PC-3 (cell line): ENCODE measurements at regions not wholly inside any gene's neighbourhood (a gene's known extent, or its start where the extent isn't known, plus 50 kb on each side); places are given as distances from the start of the nearest gene placed in this dataset.

ENCODE experiments used
- ATAC-seq: fragments of 200-7000 bp; cut with Tn5 transposase; 2 replicates; pipeline ENCODE4 v1.9.1; 2020; ENCODE audit warnings: mild to moderate bottlenecking, moderate library complexity
- BruUV-seq: library from RNA; stranded (reverse); fragments of 400-500 nt; replicated peaks from 2 replicates; lab custom pipeline; 2021; lab: Mats Ljungman, UMichigan
- CTCF ChIA-PET: fragments of 300-600 bp; sonication (Branson Sonifier 250); formaldehyde crosslinking; loops from one replicate; lab custom pipeline; 2022; ENCODE audit warnings: antibody characterized with exemption; lab: Charles Lee
- POLR2A ChIA-PET: fragments of 300-600 bp; sonication (Branson Sonifier 250); formaldehyde crosslinking; loops from one replicate; lab custom pipeline; 2022; ENCODE audit warnings: antibody characterized with exemption; ENCODE audit not compliant: unreplicated experiment; lab: Charles Lee
- DNase-seq: peaks from one replicate; pipeline ENCODE4 v3.0.0-alpha.2; 2015
- H2AFZ ChIP-seq: fragments of 300-600 bp; sonication (generic); 2 replicates; pipeline ENCODE4 v1.6.0; 2016; ENCODE audit warnings: antibody characterized with exemption, low read length
- H3F3A ChIP-seq: fragments of 300-600 bp; sonication (generic); one replicate; pipeline ENCODE4 v1.6.0; 2017; ENCODE audit warnings: antibody characterized with exemption, low read length, control low read depth, mild to moderate bottlenecking; ENCODE audit not compliant: unreplicated experiment
- H3K27ac ChIP-seq: fragments of 300-600 bp; sonication (generic); 2 replicates; pipeline ENCODE4 v1.5.1; 2016; ENCODE audit warnings: mild to moderate bottlenecking, low read length
- H3K27me3 ChIP-seq: fragments of 300-600 bp; sonication (generic); 2 replicates; pipeline ENCODE4 v1.6.1; 2016; ENCODE audit warnings: low read length, mixed read lengths
- H3K36me3 ChIP-seq: fragments of 300-600 bp; sonication (generic); 2 replicates; pipeline ENCODE4 v1.6.1; 2016; ENCODE audit warnings: low read depth, mixed run types, low read length, mixed read lengths
- H3K4me1 ChIP-seq: fragments of 300-600 bp; sonication (generic); 2 replicates; pipeline ENCODE4 v1.5.1; 2016; ENCODE audit warnings: low read length; ENCODE audit not compliant: insufficient read depth
- H3K4me2 ChIP-seq: fragments of 300-600 bp; sonication (generic); 2 replicates; pipeline ENCODE4 v1.6.0; 2016; ENCODE audit warnings: low read length
- H3K4me3 ChIP-seq: fragments of 300-600 bp; sonication (generic); 2 replicates; pipeline ENCODE4 v1.5.1; 2016; ENCODE audit warnings: mild to moderate bottlenecking, low read length, mixed read lengths
- H3K79me2 ChIP-seq: fragments of 300-600 bp; sonication (generic); 2 replicates; pipeline ENCODE4 v1.6.1; 2017; ENCODE audit warnings: low read length, mixed read lengths
- H3K9ac ChIP-seq: fragments of 300-600 bp; sonication (generic); 2 replicates; pipeline ENCODE4 v1.6.0; 2016; ENCODE audit warnings: mild to moderate bottlenecking, low read length
- H3K9me2 ChIP-seq: fragments of 300-600 bp; sonication (generic); replicated peaks from 2 replicates; pipeline ENCODE4 v1.6.1; 2016; ENCODE audit warnings: mixed run types, low read length, mixed read lengths
- H3K9me3 ChIP-seq: fragments of 300-600 bp; sonication (generic); 2 replicates; pipeline ENCODE4 v1.6.1; 2016; ENCODE audit warnings: low read length, mixed read lengths
- H4K20me1 ChIP-seq: fragments of 300-600 bp; sonication (generic); 2 replicates; pipeline ENCODE4 v1.6.1; 2016; ENCODE audit warnings: low read length, mixed read lengths
- CTCF ChIP-seq: fragments of 300-600 bp; sonication (generic); conservative IDR thresholded peaks from 2 replicates; pipeline ENCODE4 v1.5.1; 2017; ENCODE audit warnings: antibody characterized with exemption, low read depth, mild to moderate bottlenecking, low read length
- EZH2 ChIP-seq: fragments of 300-600 bp; sonication (generic); IDR thresholded peaks from one replicate; pipeline ENCODE4 v1.6.1; 2017; ENCODE audit warnings: antibody characterized with exemption, mild to moderate bottlenecking, low read length; ENCODE audit not compliant: unreplicated experiment
- EZH2phosphoT487 ChIP-seq: fragments of 300-600 bp; sonication (generic); IDR thresholded peaks from 2 replicates; pipeline ENCODE4 v1.6.1; 2018; ENCODE audit warnings: mild to moderate bottlenecking, antibody characterized with exemption, low read length, borderline replicate concordance
- intact Hi-C: fragments of 100-400 bp; cut with micrococcal nuclease; formaldehyde crosslinking; loops from 2 replicates; pipeline ENCODE4 v1.9.0; 2023

GRCh38 chr20:48007351-48007750 is 222.1 kb upstream of the SULF2 start:
- no peak for ATAC-seq
- Histone ChIP-seq H3K4me1 (peaks cover 8% of the 10 kb centered on the region; the same call in 1 of the 2 replicates), H3K9ac (no peak overlapping the region), H3K27me3 (no peaks in the 10 kb centered on the region), H4K20me1 (no peaks in the 10 kb centered on the region), H3K4me2 (no peak overlapping the region), H3K9me3 (peaks cover 14% of the 10 kb centered on the region; the same call in 1 of the 2 replicates), H3K9me2 (no peaks in the 10 kb centered on the region), H3K79me2 (no peaks in the 10 kb centered on the region), H3F3A (no peaks in the 10 kb centered on the region), H3K4me3 (no peak overlapping the region), H2AFZ (no peak overlapping the region), H3K27ac (no peak overlapping the region), H3K36me3 (peaks cover 5% of the 10 kb centered on the region; the same call in 1 of the 2 replicates)
- POLR2A ChIA-PET: no interaction called here
- TF ChIP-seq EZH2: no peak
- no peak for TF ChIP-seq EZH2phosphoT487
- no peak for TF ChIP-seq CTCF
- CTCF ChIA-PET: no interaction called here
- BruUV-seq: no TSS peak
- DNase-seq: no peak
- intact Hi-C loops: no loop called here

GRCh38 chr20:48006036-48006833 is 221.0 kb upstream of the SULF2 start:
- CTCF ChIA-PET: no interaction called here
- DNase-seq: peak; percentile 31
- intact Hi-C loops: no loop called here

GRCh38 chr20:48003021-48003420 is 217.7 kb upstream of the SULF2 start:
- H3K4me1 ChIP-seq: peaks cover 8% of the 10 kb centered on the region; the same call in 1 of the 2 replicates
- H4K20me1 ChIP-seq: no peaks in the 10 kb centered on the region
- no peaks in the 10 kb centered on the region for H3K9me2 ChIP-seq
- H3K36me3 ChIP-seq: no peaks in the 10 kb centered on the region
- ChIA-PET POLR2A (interaction anchor here (0.8 kb wide), 1 partner anchor 62 kb away, joined by 5 read pairs; no protein-coding TSS in a partner anchor), CTCF (interaction anchor here (1.0 kb wide), 1 partner anchor 617 kb away, joined by 3 read pairs; no protein-coding TSS in a partner anchor)
- TF ChIP-seq EZH2 (no peak), CTCF (no peak), EZH2phosphoT487 (no peak)
- no peak overlapping the region for H3K27ac ChIP-seq
- intact Hi-C loops: no loop called here
- ATAC-seq: no peak
- DNase-seq: no peak
- BruUV-seq: no TSS peak
- H3K79me2 ChIP-seq: no peaks in the 10 kb centered on the region
- H3F3A ChIP-seq: no peaks in the 10 kb centered on the region
- no peak overlapping the region for H3K9ac ChIP-seq
- H3K27me3 ChIP-seq: no peaks in the 10 kb centered on the region
- no peak overlapping the region for H2AFZ ChIP-seq
- no peak overlapping the region for H3K4me2 ChIP-seq
- no peak overlapping the region for H3K4me3 ChIP-seq
- no peaks in the 10 kb centered on the region for H3K9me3 ChIP-seq

More at GRCh38 chr20:48006036-48006833, 221.0 kb upstream of the SULF2 start:
- no peaks in the 10 kb centered on the region for H3K9me2 ChIP-seq
- H3K4me1 ChIP-seq: peaks cover 8% of the 10 kb centered on the region; the same call in 1 of the 2 replicates
- POLR2A ChIA-PET: no interaction called here
- H3K9me3 ChIP-seq: 0 out of 2 replicates have a peak, but pooled peaks cover 5% of the 10 kb centered on the region
- BruUV-seq: no TSS peak
- H3K4me2 ChIP-seq: no peak overlapping the region
- H3K27ac ChIP-seq: no peak overlapping the region
- peaks cover 3% of the 10 kb centered on the region; the same call in 1 of the 2 replicates for H3K36me3 ChIP-seq
- no peaks in the 10 kb centered on the region for H3K27me3 ChIP-seq
- H3F3A ChIP-seq: no peaks in the 10 kb centered on the region
- TF ChIP-seq EZH2: no peak
- no peak overlapping the region for H3K9ac ChIP-seq
- H4K20me1 ChIP-seq: no peaks in the 10 kb centered on the region
- H3K4me3 ChIP-seq: no peak overlapping the region
- H2AFZ ChIP-seq: 0 out of 2 replicates have a peak overlapping the region, but pooled peaks have one; percentile 5
- 0 out of 2 replicates have a peak, but pooled peaks have one; percentile 31 for ATAC-seq
- no peaks in the 10 kb centered on the region for H3K79me2 ChIP-seq
